COR-L47 (cell line): ENCODE measurements at regions not wholly inside any gene's neighbourhood (a gene's known extent, or its start where the extent isn't known, plus 50 kb on each side); places are given as distances from the start of the nearest gene placed in this dataset.
A peak's percentile ranks its signal among the peaks of the same experiment; 100 is the strongest.

Experiments used
- DNase-seq: peaks from one replicate; lab custom pipeline; 2025; lab: John Stamatoyannopoulos, UW

GRCh38 chr15:98025237-98025636 is 64.7 kb downstream of the ARRDC4 start:
- DNase-seq: no peak

- DNase-seq: no peak
These were observed 74.2 kb downstream of the ARRDC4 start for GRCh38 chr15:98034731-98035130.

- DNase-seq: no peak
These were observed 74.6 kb downstream of the ARRDC4 start for GRCh38 chr15:98035134-98035533.

- no peak for DNase-seq
These were observed 75.1 kb downstream of the ARRDC4 start for GRCh38 chr15:98035577-98036010.

- DNase-seq: no peak
These were observed 79.1 kb downstream of the ARRDC4 start for GRCh38 chr15:98039596-98039995.

- no peak for DNase-seq
These were observed 79.6 kb downstream of the ARRDC4 start for GRCh38 chr15:98040146-98040545.

GRCh38 chr15:98043160-98044014 is 82.9 kb downstream of the ARRDC4 start:
- DNase-seq: no peak

- DNase-seq: no peak
These were observed 91.2 kb downstream of the ARRDC4 start for GRCh38 chr15:98051734-98052133.

GRCh38 chr15:98057453-98057852 is 97.0 kb downstream of the ARRDC4 start:
- DNase-seq: no peak

- no peak for DNase-seq
These were observed 102.4 kb downstream of the ARRDC4 start for GRCh38 chr15:98062869-98063268.

GRCh38 chr15:98063315-98063714 is 102.8 kb downstream of the ARRDC4 start:
- DNase-seq: no peak

- DNase-seq: no peak
These were observed 103.4 kb downstream of the ARRDC4 start for GRCh38 chr15:98063871-98064270.

- no peak for DNase-seq
These were observed 106.8 kb downstream of the ARRDC4 start for GRCh38 chr15:98067339-98067738.

GRCh38 chr15:98069256-98069655 is 108.8 kb downstream of the ARRDC4 start:
- DNase-seq: no peak

GRCh38 chr15:98070137-98070536 is 109.6 kb downstream of the ARRDC4 start:
- DNase-seq: no peak

GRCh38 chr15:98071786-98072185 is 111.3 kb downstream of the ARRDC4 start:
- DNase-seq: no peak

- no peak for DNase-seq
These were observed 114.9 kb downstream of the ARRDC4 start for GRCh38 chr15:98075441-98075840.

GRCh38 chr15:98076021-98076816 is 115.7 kb downstream of the ARRDC4 start:
- no peak for DNase-seq

GRCh38 chr15:98077186-98077585 is 116.7 kb downstream of the ARRDC4 start:
- no peak for DNase-seq

GRCh38 chr15:98080791-98081190 is 120.3 kb downstream of the ARRDC4 start:
- no peak for DNase-seq

GRCh38 chr15:98083203-98083910 is 122.9 kb downstream of the ARRDC4 start:
- no peak for DNase-seq

GRCh38 chr15:98085003-98085639 is 124.6 kb downstream of the ARRDC4 start:
- peak; percentile 26 for DNase-seq
